Mesenchymal stem cell (in vitro differentiated cells and primary cell): ENCODE measurements at regions not wholly inside any gene's neighbourhood (a gene's known extent, or its start where the extent isn't known, plus 50 kb on each side); places are given as distances from the start of the nearest gene placed in this dataset.

Experiments used
- DNase-seq: peaks from one replicate; pipeline ENCODE4 v3.0.0-alpha.2; 2013
- H2AFZ ChIP-seq: one replicate; pipeline ENCODE4 v1.6.1; 2013; ENCODE audit warnings: low read depth, mild to moderate bottlenecking, control low read depth, inconsistent platforms, low read length, moderate library complexity
- H2AK5ac ChIP-seq: 2 replicates; pipeline ENCODE4 v1.6.1; 2013; ENCODE audit warnings: low read length, moderate library complexity, mild to moderate bottlenecking, inconsistent platforms; ENCODE audit not compliant: severe bottlenecking
- H2BK120ac ChIP-seq: one replicate; pipeline ENCODE4 v1.6.1; 2013; ENCODE audit warnings: low read depth, mild to moderate bottlenecking, inconsistent platforms, low read length, moderate library complexity
- H2BK12ac ChIP-seq, 2 experiments: one replicate each; pipeline ENCODE4 v1.6.1; 2013; ENCODE audit warnings: inconsistent platforms in 2 of 2, low read length in 2 of 2, mild to moderate bottlenecking in 2 of 2, moderate library complexity in 2 of 2, control low read depth in 1 of 2
- H2BK15ac ChIP-seq: one replicate; pipeline ENCODE4 v1.6.1; 2013; ENCODE audit warnings: mild to moderate bottlenecking, low read depth, inconsistent platforms; ENCODE audit not compliant: poor library complexity, severe bottlenecking
- H2BK5ac ChIP-seq: 2 replicates; pipeline ENCODE4 v1.6.1; 2013; ENCODE audit warnings: low read depth, mild to moderate bottlenecking, low read length, control low read depth, inconsistent platforms; ENCODE audit not compliant: poor library complexity, severe bottlenecking
- H3K14ac ChIP-seq, 2 experiments: one replicate each; pipeline ENCODE4 v1.6.1; 2013; ENCODE audit warnings: inconsistent platforms in 2 of 2, low read length in 2 of 2, control low read depth in 1 of 2, mild to moderate bottlenecking in 1 of 2, moderate library complexity in 1 of 2
- H3K18ac ChIP-seq, 2 experiments: one replicate each; pipeline ENCODE4 v1.6.1; 2013; ENCODE audit warnings: inconsistent platforms in 2 of 2, low read length in 2 of 2, control low read depth in 1 of 2, low read depth in 1 of 2, mild to moderate bottlenecking in 1 of 2
- H3K23ac ChIP-seq, 2 experiments: one replicate each; pipeline ENCODE4 v1.6.1; 2013; ENCODE audit warnings: inconsistent platforms in 2 of 2, low read length in 2 of 2, mild to moderate bottlenecking in 2 of 2, moderate library complexity in 2 of 2, control low read depth in 1 of 2
- H3K27ac ChIP-seq: 2 replicates; pipeline ENCODE4 v1.5.1; 2013; ENCODE audit warnings: mild to moderate bottlenecking, moderate library complexity, low read length, control low read depth, inconsistent platforms; ENCODE audit not compliant: poor library complexity, severe bottlenecking
- H3K27me3 ChIP-seq, 2 experiments: 2 replicates each; pipeline versions ENCODE4 v1.6.1 to v1.7.0; 2013; ENCODE audit warnings: low read length in 2 of 2, mild to moderate bottlenecking in 2 of 2, moderate library complexity in 2 of 2, control low read depth in 1 of 2, inconsistent platforms in 1 of 2; ENCODE audit not compliant: control insufficient read depth in 1 of 2, insufficient read depth in 1 of 2
- H3K36me3 ChIP-seq, 2 experiments: 2 replicates each; pipeline versions ENCODE4 v1.6.1 to v1.7.0; 2013; ENCODE audit warnings: low read length in 2 of 2, control low read depth in 1 of 2, inconsistent platforms in 1 of 2, low read depth in 1 of 2, mild to moderate bottlenecking in 1 of 2; ENCODE audit not compliant: insufficient read depth in 2 of 2, control insufficient read depth in 1 of 2
- H3K4ac ChIP-seq, 2 experiments: one replicate each; pipeline ENCODE4 v1.6.1; 2013; ENCODE audit warnings: inconsistent platforms in 2 of 2, low read length in 2 of 2, mild to moderate bottlenecking in 2 of 2, moderate library complexity in 2 of 2, control low read depth in 1 of 2, low read depth in 1 of 2
- H3K4me1 ChIP-seq: 2 replicates; pipeline ENCODE4 v1.6.1; 2013; ENCODE audit warnings: low read depth, low read length, control low read depth; ENCODE audit not compliant: control insufficient read depth, insufficient read depth
- H3K4me2 ChIP-seq: 2 replicates; pipeline ENCODE4 v1.6.1; 2013; ENCODE audit warnings: low read length, mild to moderate bottlenecking, inconsistent platforms; ENCODE audit not compliant: poor library complexity, severe bottlenecking
- H3K4me3 ChIP-seq, 2 experiments: 2 replicates each; pipeline versions ENCODE4 v1.5.1 to v1.7.0; 2013; ENCODE audit warnings: low read length in 2 of 2, mild to moderate bottlenecking in 2 of 2, control low read depth in 1 of 2, low read depth in 1 of 2; ENCODE audit not compliant: insufficient read depth in 1 of 2
- H3K79me1 ChIP-seq: replicated peaks from 2 replicates; pipeline ENCODE4 v1.6.1; 2013; ENCODE audit warnings: mild to moderate bottlenecking, control low read depth, low read length, inconsistent platforms; ENCODE audit not compliant: poor library complexity, severe bottlenecking
- H3K9ac ChIP-seq: 2 replicates; pipeline ENCODE4 v1.7.0; 2013; ENCODE audit warnings: mild to moderate bottlenecking, low read length, moderate library complexity
- H3K9me3 ChIP-seq: 2 replicates; pipeline ENCODE4 v1.7.0; 2013; ENCODE audit warnings: mild to moderate bottlenecking, low read length; ENCODE audit not compliant: control insufficient read depth
- H4K8ac ChIP-seq: one replicate; pipeline ENCODE4 v1.6.1; 2013; ENCODE audit warnings: inconsistent platforms, mild to moderate bottlenecking, low read length, moderate library complexity
- H4K91ac ChIP-seq: one replicate; pipeline ENCODE4 v1.6.1; 2013; ENCODE audit warnings: mild to moderate bottlenecking, low read length, inconsistent platforms
- WGBS: methylation state at CpG from one replicate; pipeline ENCODE4 v1.1.7; 2013; ENCODE audit warnings: mixed read lengths; 5-methylcytosine and 5-hydroxymethylcytosine counted together

DNA sequence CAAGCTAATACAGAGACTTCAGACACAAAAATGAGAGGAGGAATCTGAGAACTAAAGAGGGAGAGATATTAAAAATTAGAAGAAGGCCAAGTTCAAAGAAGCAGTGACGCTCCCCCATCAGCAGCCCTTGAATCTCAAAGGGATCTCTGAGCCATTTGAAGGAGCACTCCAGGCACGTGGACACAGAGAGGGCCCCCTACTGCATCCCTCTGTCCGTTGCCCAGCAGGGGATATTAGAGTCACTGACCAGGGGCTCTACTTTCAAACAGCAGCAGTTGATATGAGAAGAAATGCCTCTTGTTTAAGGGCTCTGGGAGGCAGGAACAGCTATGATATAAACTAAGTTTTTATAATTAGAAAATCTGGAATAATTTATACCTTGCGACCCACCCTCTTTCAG lies 479.0 kb upstream of the SALL1 start:
- no peak overlapping the region for H2BK12ac ChIP-seq
- H3K9me3 ChIP-seq = no peaks in the 10 kb centered on the region
- H2AK5ac ChIP-seq = no peak overlapping the region
- no peak overlapping the region for H4K8ac ChIP-seq
- H2BK120ac ChIP-seq = no peak overlapping the region
- no peak overlapping the region for H2BK15ac ChIP-seq
- no peaks in the 10 kb centered on the region for H3K79me1 ChIP-seq
- no peak overlapping the region for H2AFZ ChIP-seq
- H3K14ac ChIP-seq = no peak overlapping the region
- H3K4me1 ChIP-seq = no peaks in the 10 kb centered on the region
- no peak overlapping the region for H3K4me3 ChIP-seq
- peaks cover 0 to 7% of the 10 kb centered on the region in 2 experiments for H3K27me3 ChIP-seq
- H2BK5ac ChIP-seq = no peak overlapping the region
- 38% methylated on average over 3 of the region's 4 CpGs for WGBS
- no peak overlapping the region for H4K91ac ChIP-seq
- H3K9ac ChIP-seq = no peak overlapping the region
- H3K4ac ChIP-seq = no peak overlapping the region
- no peak overlapping the region for H3K27ac ChIP-seq
- H3K23ac ChIP-seq = no peak overlapping the region
- H3K36me3 ChIP-seq = no peaks in the 10 kb centered on the region
- no peak overlapping the region for H3K4me2 ChIP-seq
- H3K18ac ChIP-seq = no peak overlapping the region
- no peak for DNase-seq

DNA sequence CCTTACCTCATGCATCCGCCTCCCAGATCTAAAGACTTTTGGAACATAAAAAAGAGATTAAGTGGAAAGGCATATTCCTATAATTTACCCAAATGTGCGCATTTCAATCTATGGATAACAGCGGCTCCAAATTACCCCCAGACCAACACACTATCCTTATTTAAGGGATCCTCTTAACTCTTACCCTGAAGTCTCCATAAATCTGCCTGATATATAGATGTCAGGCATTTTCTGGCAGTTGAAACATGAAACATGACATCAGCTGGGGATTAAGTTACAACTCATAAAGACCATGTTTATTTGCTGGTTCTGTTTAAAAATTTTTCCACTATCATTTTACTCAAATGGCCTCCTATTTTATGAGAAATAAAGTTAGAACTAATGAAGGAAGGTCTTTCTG lies 478.5 kb upstream of the SALL1 start:
- Histone ChIP-seq H2BK12ac (no peak overlapping the region), H3K14ac (no peak overlapping the region), H4K91ac (no peak overlapping the region), H3K79me1 (no peaks in the 10 kb centered on the region), H2BK5ac (no peak overlapping the region), H3K4me2 (no peak overlapping the region), H2AFZ (no peak overlapping the region), H3K4ac (no peak overlapping the region), H3K9me3 (no peaks in the 10 kb centered on the region), H3K27me3 (peaks cover 0 to 3% of the 10 kb centered on the region in 2 experiments), H3K23ac (no peak overlapping the region), H3K4me1 (no peaks in the 10 kb centered on the region), H2BK120ac (no peak overlapping the region), H3K27ac (no peak overlapping the region), H2BK15ac (no peak overlapping the region), H3K4me3 (no peak overlapping the region), H3K18ac (no peak overlapping the region), H4K8ac (no peak overlapping the region), H3K36me3 (no peaks in the 10 kb centered on the region), H3K9ac (no peak overlapping the region), H2AK5ac (no peak overlapping the region)
- no peak for DNase-seq
- 58% methylated on average over 2 of the region's 3 CpGs for WGBS

DNA sequence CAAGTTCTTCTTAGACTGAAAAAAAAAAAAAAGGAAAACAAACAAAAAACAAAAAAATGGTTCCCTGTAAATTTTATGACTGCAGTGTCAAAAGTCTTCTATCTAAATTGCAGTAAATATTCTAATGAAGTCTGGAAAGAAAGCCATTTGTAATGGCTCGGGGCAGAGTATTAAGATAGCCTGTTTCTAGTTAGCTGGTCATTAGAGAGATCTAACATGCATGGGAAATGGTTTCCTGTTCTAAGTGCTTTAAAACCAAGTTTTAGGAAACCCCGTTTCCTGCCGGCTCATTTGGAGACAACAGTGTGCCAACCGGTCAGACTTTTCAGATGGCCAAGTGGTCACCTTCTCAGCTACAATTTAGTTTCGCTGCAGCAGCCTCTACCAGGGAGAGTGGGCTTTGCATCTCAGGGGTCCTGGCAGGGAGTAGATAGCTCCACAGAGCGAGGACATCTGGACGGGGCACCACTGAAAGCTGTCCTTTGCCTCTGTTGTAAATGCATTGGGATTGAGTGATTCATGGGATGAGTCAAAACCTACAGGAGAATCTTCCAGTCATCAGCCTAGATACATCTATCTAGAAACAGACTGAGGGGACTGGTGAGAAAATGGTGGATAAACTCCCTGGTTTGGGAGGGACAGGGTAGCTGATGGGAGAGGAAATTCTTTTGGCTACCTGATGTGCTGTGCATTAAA lies 473.2 kb upstream of the SALL1 start:
- H4K91ac ChIP-seq = no peak overlapping the region
- no peak overlapping the region for H2BK12ac ChIP-seq
- H3K23ac ChIP-seq = no peak overlapping the region
- 30% methylated on average over 5 of the region's 7 CpGs for WGBS
- no peak overlapping the region for H3K27ac ChIP-seq
- no peak overlapping the region for H3K9ac ChIP-seq
- no peak overlapping the region for H2BK15ac ChIP-seq
- peaks cover 0 to 3% of the 10 kb centered on the region in 2 experiments for H3K27me3 ChIP-seq
- H3K79me1 ChIP-seq = no peaks in the 10 kb centered on the region
- peak overlapping the region in 1 of 2 experiments; percentile 75 for H3K14ac ChIP-seq
- no peak overlapping the region for H3K4me2 ChIP-seq
- H2BK5ac ChIP-seq = no peak overlapping the region
- H4K8ac ChIP-seq = no peak overlapping the region
- H3K36me3 ChIP-seq = no peaks in the 10 kb centered on the region
- no peak overlapping the region for H2AK5ac ChIP-seq
- no peak overlapping the region for H3K4ac ChIP-seq
- H2AFZ ChIP-seq = no peak overlapping the region
- no peak overlapping the region for H3K4me3 ChIP-seq
- peak; percentile 2 for DNase-seq
- no peak overlapping the region for H3K18ac ChIP-seq
- no peaks in the 10 kb centered on the region for H3K4me1 ChIP-seq
- no peaks in the 10 kb centered on the region for H3K9me3 ChIP-seq
- no peak overlapping the region for H2BK120ac ChIP-seq

DNA sequence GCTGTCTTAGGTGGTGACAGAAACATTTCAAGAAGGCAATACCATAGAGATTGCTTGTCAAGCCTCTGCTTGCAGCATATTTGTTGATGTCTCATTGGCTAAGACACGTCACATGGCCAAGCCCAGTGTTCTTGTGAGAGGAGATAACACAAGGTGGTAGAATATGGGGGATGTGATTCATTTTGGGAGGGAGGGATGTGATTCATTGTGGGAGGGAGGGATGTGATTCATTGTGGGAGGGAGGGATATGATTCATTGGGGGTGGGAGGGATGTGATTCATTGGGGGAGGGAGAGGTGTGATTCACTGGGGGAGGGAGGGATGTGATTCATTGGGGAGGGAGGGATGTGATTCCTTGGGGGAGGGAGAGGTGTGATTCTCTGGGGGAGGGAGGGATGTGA lies 470.5 kb upstream of the SALL1 start:
- 89% methylated on average over 1 of the region's 1 CpG for WGBS
- Histone ChIP-seq H4K91ac (no peak overlapping the region), H2BK12ac (no peak overlapping the region), H2BK120ac (no peak overlapping the region), H3K23ac (no peak overlapping the region), H2BK15ac (no peak overlapping the region), H3K4me2 (no peak overlapping the region), H3K14ac (no peak overlapping the region), H3K4ac (no peak overlapping the region), H4K8ac (no peak overlapping the region), H2BK5ac (no peak overlapping the region), H3K18ac (no peak overlapping the region), H2AFZ (no peak overlapping the region), H3K9me3 (no peaks in the 10 kb centered on the region), H3K9ac (no peak overlapping the region), H3K27ac (no peak overlapping the region), H3K36me3 (no peaks in the 10 kb centered on the region), H3K27me3 (no peaks in the 10 kb centered on the region), H3K4me1 (no peaks in the 10 kb centered on the region), H2AK5ac (no peak overlapping the region), H3K4me3 (no peak overlapping the region), H3K79me1 (no peaks in the 10 kb centered on the region)
- peak; percentile 27 for DNase-seq
